ENCODE measurements at regions not wholly inside any gene's neighbourhood (a gene's known extent, or its start where the extent isn't known, plus 50 kb on each side); places are given as distances from the start of the nearest gene placed in this dataset.

- no peak for TF ChIP-seq CTCF (IDR thresholded peaks at IDR 0.05; ENCODE audit: low read depth, low read length)
- TF ChIP-seq EZH2phosphoT487 (IDR thresholded peaks at IDR 0.05; ENCODE audit: low read depth), result no peak
Measured at GRCh38 chr6:91352878-91353277, 766.0 kb upstream of the MAP3K7 start.

Measured in OCI-LY3 (cell line).